ENCODE measurements at regions not wholly inside any gene's neighbourhood (a gene's known extent, or its start where the extent isn't known, plus 50 kb on each side); places are given as distances from the start of the nearest gene placed in this dataset.
"Not testable (repeated sequence)": the region's sequence is repeated elsewhere in the genome, so short reads cannot be mapped to it uniquely, and the experiment has no call there.

- H3K4me1 ChIP-seq (replicated peaks in 1 of 2); in situ Hi-C loops (cut with MboI; ENCODE audit: low pct_unique_long_range_greater_than_20kb in 2 of 9, low sequenced_read_pairs in 9 of 9, unreplicated experiment in 9 of 9); H3K4me3 ChIP-seq; H3K27ac ChIP-seq: not testable (repeated sequence)
- ATAC-seq (replicated peaks in 6 of 8), result peak; percentile 61 to 89 (median 80)
- no CpG with 5 or more reads among the region's 13 CpGs for WGBS, 10 experiments
Observed at GRCh38 chr1:146448877-146449246, 220.0 kb upstream of the NOTCH2NLA start.

DNA sequence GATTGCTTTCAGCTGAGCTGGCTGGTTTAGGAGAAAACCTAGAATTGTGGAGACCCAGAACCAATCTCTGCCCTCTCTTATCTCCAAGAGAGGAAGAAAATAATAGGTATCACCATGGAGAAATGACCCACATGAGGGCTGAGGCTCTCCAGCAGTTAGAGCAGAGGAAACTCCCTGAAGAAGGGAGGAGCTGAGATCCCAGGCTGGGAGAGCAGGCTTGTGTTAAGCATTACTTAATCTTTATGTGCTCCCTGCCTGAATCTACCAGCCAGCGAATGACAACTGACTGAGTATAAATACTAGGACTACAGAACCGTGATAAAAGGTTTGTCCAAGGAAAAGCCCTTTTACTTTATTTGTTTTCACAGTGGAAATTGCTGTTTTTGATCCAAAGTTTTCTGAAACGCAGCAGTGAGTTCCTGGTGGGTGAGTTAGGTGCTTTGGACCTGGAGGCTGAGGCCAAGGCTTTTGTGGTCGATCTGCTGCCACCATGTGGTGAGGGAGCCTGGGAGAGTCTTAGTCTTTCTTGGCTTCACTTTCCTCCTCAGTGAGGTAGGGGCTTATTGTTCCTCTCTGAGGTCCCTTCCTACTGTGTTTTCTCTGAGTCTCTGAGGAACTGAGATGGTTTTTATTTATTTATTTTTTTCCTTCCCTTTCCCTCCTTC, 219.5 kb upstream of the NOTCH2NLA start:
- ATAC-seq (replicated peaks in 6 of 8), result peak; percentile 73 to 94 (median 86)

GRCh38 chr1:146443871-146444222, 215.0 kb upstream of the NOTCH2NLA start:
- H3K4me1 ChIP-seq (replicated peaks in 1 of 2); H3K27ac ChIP-seq; ATAC-seq (replicated peaks in 6 of 8); H3K4me3 ChIP-seq; in situ Hi-C loops (cut with MboI; ENCODE audit: low pct_unique_long_range_greater_than_20kb in 2 of 9, low sequenced_read_pairs in 9 of 9, unreplicated experiment in 9 of 9): not testable (repeated sequence)
- WGBS, 10 experiments, result no CpG with 5 or more reads among the region's 23 CpGs

More for the DNA sequence above, 219.5 kb upstream of the NOTCH2NLA start:
- H3K4me1 ChIP-seq (replicated peaks in 1 of 2); H3K27ac ChIP-seq; H3K4me3 ChIP-seq; in situ Hi-C loops (cut with MboI; ENCODE audit: low pct_unique_long_range_greater_than_20kb in 2 of 9, low sequenced_read_pairs in 9 of 9, unreplicated experiment in 9 of 9): not testable (repeated sequence)
- no CpG with 5 or more reads among the region's 4 CpGs for WGBS, 10 experiments

- H3K27ac ChIP-seq; ATAC-seq (replicated peaks in 6 of 8); in situ Hi-C loops (cut with MboI; ENCODE audit: low pct_unique_long_range_greater_than_20kb in 2 of 9, low sequenced_read_pairs in 9 of 9, unreplicated experiment in 9 of 9); H3K4me1 ChIP-seq (replicated peaks in 1 of 2); H3K4me3 ChIP-seq: not testable (repeated sequence)
- WGBS, 10 experiments, result 93% methylated on average over 3 of the region's 29 CpGs; no CpG with 5 or more reads in 9 of the 10 experiments
Observed at GRCh38 chr1:146443088-146443870, 214.5 kb upstream of the NOTCH2NLA start.

GRCh38 chr1:146438543-146438942, 209.7 kb upstream of the NOTCH2NLA start:
- in situ Hi-C loops (cut with MboI; ENCODE audit: low pct_unique_long_range_greater_than_20kb in 2 of 9, low sequenced_read_pairs in 9 of 9, unreplicated experiment in 9 of 9); H3K27ac ChIP-seq; ATAC-seq (replicated peaks in 6 of 8); H3K4me1 ChIP-seq (replicated peaks in 1 of 2); H3K4me3 ChIP-seq: not testable (repeated sequence)
- WGBS, 10 experiments, result no CpG with 5 or more reads among the region's 6 CpGs

DNA sequence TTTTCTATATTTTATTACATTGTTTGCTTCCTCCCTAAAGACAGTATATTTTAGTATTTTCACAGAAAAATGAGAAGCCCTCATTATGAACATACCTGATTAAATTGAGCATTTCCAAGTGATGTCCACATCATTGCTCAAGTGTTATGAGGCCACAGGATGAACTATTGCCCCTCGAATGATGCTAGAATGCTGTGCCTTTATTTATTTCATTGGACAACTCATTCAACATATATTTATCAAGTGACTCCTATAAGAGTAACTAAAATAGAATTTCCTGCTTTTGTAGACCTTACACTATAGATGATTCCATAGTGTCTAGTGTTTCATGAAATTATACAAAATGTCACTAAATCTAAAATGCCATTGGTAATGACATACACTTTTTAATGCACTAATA, 187.8 kb upstream of the NOTCH2NLA start:
- ATAC-seq (replicated peaks in 6 of 8); H3K27ac ChIP-seq; H3K4me1 ChIP-seq (replicated peaks in 1 of 2); in situ Hi-C loops (cut with MboI; ENCODE audit: low pct_unique_long_range_greater_than_20kb in 2 of 9, low sequenced_read_pairs in 9 of 9, unreplicated experiment in 9 of 9); H3K4me3 ChIP-seq: not testable (repeated sequence)
- WGBS, 10 experiments, result no CpG with 5 or more reads among the region's 1 CpG

- H3K27ac ChIP-seq; in situ Hi-C loops (cut with MboI; ENCODE audit: low pct_unique_long_range_greater_than_20kb in 2 of 9, low sequenced_read_pairs in 9 of 9, unreplicated experiment in 9 of 9); H3K4me1 ChIP-seq (replicated peaks in 1 of 2); ATAC-seq (replicated peaks in 6 of 8); H3K4me3 ChIP-seq: not testable (repeated sequence)
- no CpG with 5 or more reads among the region's 7 CpGs for WGBS, 10 experiments
Observed at GRCh38 chr1:146415017-146415416, 186.2 kb upstream of the NOTCH2NLA start.

- H3K4me3 ChIP-seq; in situ Hi-C loops (cut with MboI; ENCODE audit: low pct_unique_long_range_greater_than_20kb in 2 of 9, low sequenced_read_pairs in 9 of 9, unreplicated experiment in 9 of 9); ATAC-seq (replicated peaks in 6 of 8); H3K27ac ChIP-seq; H3K4me1 ChIP-seq (replicated peaks in 1 of 2): not testable (repeated sequence)
- no CpG with 5 or more reads among the region's 6 CpGs for WGBS, 10 experiments
Observed at GRCh38 chr1:146413911-146414310, 185.1 kb upstream of the NOTCH2NLA start.

DNA sequence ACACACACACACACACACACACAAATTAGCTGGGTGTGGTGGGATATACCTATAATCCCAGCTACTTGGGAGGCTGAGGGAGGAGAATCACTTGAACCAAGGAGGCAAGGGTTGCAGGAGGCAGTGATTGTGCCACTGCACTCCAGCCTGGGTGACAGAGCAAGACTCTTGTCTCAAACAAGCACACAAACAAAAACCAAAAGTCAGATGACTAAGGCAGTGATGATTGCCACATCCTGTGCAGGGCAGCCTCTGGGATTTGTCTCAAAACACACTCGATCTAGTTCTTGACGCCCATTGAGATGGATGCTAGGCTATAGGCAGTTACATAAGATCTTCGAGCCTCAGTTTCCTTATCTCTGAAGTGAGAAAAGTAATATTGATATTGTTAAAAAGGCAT, 183.1 kb upstream of the NOTCH2NLA start:
- H3K27ac ChIP-seq; in situ Hi-C loops (cut with MboI; ENCODE audit: low pct_unique_long_range_greater_than_20kb in 2 of 9, low sequenced_read_pairs in 9 of 9, unreplicated experiment in 9 of 9); H3K4me3 ChIP-seq; ATAC-seq (replicated peaks in 6 of 8); H3K4me1 ChIP-seq (replicated peaks in 1 of 2): not testable (repeated sequence)
- no CpG with 5 or more reads among the region's 3 CpGs for WGBS, 10 experiments

DNA sequence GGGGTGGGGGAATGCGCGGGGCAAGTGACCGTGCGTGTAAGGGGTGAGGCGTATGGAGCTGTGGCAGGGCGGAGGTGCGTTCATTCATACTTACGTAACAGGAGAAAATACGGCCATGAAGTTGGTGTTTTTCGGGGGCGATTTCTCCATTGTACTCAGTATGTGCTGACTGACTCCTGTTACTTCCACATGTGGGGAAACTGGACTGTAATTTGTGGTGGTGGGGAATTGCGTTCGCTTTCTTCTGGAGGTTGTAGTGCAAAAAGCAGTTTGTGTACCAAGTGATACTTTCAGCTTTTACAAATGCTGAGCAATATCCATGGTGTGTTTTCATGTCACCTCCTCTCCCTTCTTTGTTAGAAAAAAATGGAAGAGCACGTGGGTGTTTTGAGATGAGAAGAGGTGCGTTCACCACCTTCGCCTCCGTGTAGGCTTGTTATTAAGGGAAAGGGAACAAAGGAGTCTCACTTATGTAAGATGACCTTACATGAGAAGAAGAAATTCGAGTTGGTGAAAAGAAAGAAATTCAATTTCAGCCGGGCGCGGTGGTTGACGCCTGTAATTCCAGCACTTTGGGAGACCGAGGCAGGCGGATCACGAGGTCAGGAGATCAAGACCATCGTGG, 181.1 kb upstream of the NOTCH2NLA start:
- H3K4me1 ChIP-seq (replicated peaks in 1 of 2); in situ Hi-C loops (cut with MboI; ENCODE audit: low pct_unique_long_range_greater_than_20kb in 2 of 9, low sequenced_read_pairs in 9 of 9, unreplicated experiment in 9 of 9): not testable (repeated sequence)
- Histone ChIP-seq H3K27ac (peak overlapping the region; percentile 55 to 81), H3K4me3 (peak overlapping the region in 4 of 5 donors; percentile 7 to 23 (median 22))
- WGBS, 10 experiments, result 0 to 22% (median 0%) methylated on average over 1 to 7 of the region's 26 CpGs; no CpG with 5 or more reads in 5 of the 10 experiments
- peak; percentile 74 to 97 (median 94) for ATAC-seq (replicated peaks in 6 of 8)

GRCh38 chr1:146409116-146409801, 180.4 kb upstream of the NOTCH2NLA start:
- Histone ChIP-seq H3K27ac (peak overlapping the region; percentile 55 to 81), H3K4me3 (peak overlapping the region in 4 of 5 donors; percentile 17 to 23 (median 22))
- H3K4me1 ChIP-seq (replicated peaks in 1 of 2); in situ Hi-C loops (cut with MboI; ENCODE audit: low pct_unique_long_range_greater_than_20kb in 2 of 9, low sequenced_read_pairs in 9 of 9, unreplicated experiment in 9 of 9): not testable (repeated sequence)
- ATAC-seq (replicated peaks in 6 of 8), result peak; percentile 73 to 95 (median 93)
- no CpG with 5 or more reads among the region's 24 CpGs for WGBS, 10 experiments

- ATAC-seq (replicated peaks in 6 of 8), result peak; percentile 71 to 89 (median 82)
- H3K27ac ChIP-seq; in situ Hi-C loops (cut with MboI; ENCODE audit: low pct_unique_long_range_greater_than_20kb in 2 of 9, low sequenced_read_pairs in 9 of 9, unreplicated experiment in 9 of 9); H3K4me3 ChIP-seq; H3K4me1 ChIP-seq (replicated peaks in 1 of 2): not testable (repeated sequence)
- 0 to 20% methylated on average over 1 to 2 of the region's 7 CpGs; no CpG with 5 or more reads in 8 of the 10 experiments for WGBS, 10 experiments
Observed at GRCh38 chr1:146401281-146401825, 172.5 kb upstream of the NOTCH2NLA start.
